HG03469 (cell line): ENCODE measurements at regions not wholly inside any gene's neighbourhood (a gene's known extent, or its start where the extent isn't known, plus 50 kb on each side); places are given as distances from the start of the nearest gene placed in this dataset.
"Not testable (repeated sequence)": the region's sequence is repeated elsewhere in the genome, so short reads cannot be mapped to it uniquely, and the experiment has no call there.

Experiments used
- ATAC-seq: cut with Tn5 transposase; IDR thresholded peaks from one replicate; pipeline ENCODE4 v1.9.1; 2021; ENCODE audit warnings: mild to moderate bottlenecking, moderate library complexity, moderate number of reproducible peaks; ENCODE audit not compliant: unreplicated experiment

DNA sequence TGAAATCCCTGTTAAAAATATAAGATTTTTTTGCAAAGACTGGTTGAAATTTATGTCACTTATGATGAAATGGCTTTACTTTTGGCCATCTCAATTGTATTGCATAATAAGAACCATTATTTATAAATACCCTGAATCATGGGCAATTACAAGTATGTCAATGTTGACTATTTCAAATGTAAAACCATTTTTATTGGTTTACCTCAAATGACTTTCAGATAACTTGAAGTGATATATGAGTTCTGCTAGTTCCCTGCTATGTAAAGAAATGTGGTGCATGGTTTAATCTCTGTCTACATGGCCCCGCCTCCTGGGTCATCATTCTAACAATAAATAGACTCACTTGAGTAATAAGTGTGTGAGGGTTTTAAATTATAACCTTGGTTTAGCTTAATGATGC, 275.6 kb upstream of the PREP start:
- no peak for ATAC-seq

DNA sequence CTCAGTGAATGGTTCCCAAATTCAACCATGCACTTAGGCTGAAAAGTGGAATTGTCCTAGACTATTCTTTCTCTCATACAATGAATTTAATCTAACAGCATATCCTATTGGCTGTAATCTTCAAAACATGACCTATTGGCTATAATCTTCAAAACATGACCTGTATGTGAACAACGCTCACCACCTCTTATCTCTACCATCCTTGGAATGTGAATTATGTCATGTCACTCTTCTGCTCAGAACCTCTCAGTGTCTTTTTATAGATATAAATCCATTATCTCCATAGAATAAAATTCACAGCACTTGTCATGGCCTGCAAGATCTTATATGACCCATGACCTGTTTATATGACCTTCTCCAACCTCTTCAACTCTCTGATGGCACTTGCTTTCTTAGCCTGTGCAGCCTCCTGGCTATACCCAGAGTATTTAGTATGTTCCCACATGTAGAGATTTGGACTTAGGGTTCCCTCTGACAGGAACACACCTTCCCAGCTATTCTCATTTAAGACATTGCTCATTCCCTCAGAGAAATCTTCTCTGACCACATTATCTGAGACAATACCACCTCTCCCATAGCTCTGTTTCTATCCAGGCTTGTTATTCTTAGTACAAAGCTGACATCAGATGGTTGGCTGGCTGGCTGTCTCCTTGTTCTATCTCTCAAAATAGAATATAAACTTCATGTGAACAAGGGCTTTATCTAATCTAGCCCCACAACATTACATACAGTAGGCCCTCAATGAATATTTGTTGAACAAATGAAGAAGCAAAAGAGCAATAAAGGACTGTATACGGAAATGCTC, 275.0 kb upstream of the PREP start:
- no peak for ATAC-seq

DNA sequence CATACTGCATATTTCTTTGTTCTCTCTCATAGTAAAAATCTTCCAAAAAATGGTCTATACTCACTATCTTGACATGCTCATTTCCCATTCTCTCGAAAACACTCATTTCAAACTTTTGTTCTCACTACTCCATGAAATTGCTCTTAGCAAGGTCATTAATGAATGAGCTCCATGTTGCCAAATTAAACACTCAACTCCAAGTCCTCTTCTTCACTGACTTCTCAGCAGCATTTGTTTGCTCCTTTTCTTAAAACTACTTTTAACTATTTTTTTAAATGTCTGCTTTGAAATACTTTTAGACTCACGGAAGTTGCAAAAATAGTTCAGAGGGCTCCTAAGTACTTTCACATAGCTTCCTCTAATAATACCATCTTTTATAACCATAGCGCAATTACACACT, 274.0 kb upstream of the PREP start:
- no peak for ATAC-seq

DNA sequence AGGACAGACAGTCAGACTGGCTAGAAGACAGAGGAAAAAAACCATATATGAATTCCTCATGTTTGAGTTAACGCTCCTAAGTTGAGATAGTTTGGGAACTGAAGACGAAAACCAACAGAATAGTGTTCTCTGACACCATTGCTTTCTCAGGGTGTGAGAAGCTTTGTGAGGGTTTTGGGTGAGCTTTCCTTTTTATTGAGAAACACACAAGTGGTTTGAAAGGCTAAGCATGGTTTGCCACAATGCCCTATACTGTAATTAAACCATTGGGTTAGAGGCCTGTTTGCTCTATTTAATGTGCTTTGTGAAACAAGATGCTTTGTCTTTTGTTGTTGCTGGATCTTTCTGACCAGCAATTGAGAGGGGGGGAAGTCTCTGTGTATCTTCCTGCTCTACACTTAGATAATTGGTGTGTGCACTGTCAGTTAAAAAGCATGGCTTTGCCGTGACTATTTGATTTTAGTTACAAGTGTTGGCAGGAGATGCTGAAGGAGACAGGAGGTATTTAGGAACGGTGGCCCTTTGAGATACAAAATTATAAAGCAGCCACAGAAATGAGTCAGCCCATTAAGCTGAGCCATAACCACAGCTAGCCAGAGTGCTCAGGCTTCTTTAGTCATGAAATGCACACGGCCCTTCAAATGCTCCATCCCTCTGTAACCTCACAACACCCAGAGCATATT, 273.0 kb upstream of the PREP start:
- no peak for ATAC-seq

DNA sequence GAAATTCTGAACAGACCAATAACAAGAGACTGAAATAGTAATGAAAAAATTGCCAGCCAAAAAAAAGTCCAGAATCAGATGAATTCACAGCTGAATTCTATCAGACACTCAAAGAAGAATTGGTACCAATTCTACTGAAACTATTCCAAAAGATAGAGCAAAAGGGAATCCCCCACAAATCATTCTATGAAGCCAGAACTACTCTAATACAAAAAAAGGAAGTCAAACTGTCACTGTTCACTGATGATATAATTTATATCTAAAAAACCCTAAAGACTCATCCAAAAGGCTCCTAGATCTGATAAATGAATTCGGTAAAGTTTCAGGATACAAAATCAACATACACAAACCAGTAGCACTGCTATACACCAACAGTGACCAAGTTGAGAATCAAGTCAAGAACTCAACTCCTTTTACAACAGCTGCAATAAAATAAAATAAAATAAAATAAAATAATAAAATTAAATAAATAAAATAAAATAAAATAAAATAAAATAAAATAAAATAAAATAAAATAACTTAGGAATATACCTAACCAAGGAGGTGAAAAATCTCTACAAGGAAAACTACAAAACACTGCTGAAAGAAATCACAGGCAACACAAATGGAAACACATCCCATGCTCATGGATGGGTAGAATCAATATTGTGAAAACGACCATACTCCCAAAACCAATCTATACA, 270.1 kb upstream of the PREP start:
- not testable (repeated sequence) for ATAC-seq

DNA sequence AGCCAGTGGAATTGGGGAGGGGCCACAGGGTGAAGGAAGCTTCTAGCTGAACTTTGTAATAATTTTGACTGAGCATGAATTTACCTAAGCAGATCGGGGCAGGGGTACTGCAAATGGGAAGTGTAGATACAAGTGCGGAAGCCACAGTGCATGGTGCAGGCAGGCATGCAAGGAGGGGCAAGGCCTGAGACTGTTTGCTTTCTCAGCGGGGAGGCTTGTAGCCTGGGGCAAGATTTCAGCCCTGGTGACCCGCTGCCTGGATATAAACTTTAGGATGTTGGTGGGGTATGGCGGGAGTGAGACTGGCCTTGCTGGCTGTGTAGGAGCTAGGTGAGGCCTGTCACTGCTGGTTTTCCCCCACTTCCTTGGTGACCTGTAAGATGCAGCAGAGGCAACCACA, 266.4 kb upstream of the PREP start:
- no peak for ATAC-seq

DNA sequence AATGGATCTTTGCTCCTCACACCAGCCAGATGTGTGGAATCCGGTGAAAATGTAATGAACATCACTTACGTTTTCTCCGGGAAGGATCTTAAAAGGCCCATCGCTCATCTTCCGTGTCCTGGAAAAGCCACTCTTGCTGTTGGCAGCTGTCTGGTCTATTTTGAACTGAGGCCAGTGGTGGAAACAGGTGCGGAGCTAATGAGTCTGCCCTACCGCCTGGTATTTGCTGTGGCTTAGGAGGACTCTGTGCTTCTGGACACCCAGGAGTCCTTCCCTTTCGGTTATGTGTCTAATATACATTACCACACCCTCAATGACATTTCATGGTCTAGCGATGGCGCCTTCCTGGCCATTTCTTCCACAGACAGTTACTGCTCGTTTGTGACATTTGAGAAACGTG, 264.2 kb upstream of the PREP start:
- no peak for ATAC-seq

DNA sequence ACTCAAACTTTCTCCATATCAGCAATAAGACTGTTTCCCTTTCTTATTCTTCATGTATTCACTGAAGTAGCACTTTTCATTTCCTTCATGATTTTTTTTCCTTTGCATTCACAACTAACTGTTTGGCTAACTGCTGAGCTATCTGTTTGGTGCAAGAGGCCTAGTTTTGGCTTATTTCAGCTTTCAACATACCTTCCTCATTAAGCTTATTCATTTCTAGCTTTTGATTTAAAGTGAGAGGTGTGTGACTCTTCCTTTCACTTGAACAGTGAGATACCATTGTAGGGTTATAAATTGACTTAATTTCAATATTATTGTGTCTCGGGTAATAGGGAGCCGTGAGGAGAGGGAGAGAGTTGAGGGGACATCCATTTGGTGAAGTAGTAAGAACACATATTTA, 262.0 kb upstream of the PREP start:
- ATAC-seq: no peak

DNA sequence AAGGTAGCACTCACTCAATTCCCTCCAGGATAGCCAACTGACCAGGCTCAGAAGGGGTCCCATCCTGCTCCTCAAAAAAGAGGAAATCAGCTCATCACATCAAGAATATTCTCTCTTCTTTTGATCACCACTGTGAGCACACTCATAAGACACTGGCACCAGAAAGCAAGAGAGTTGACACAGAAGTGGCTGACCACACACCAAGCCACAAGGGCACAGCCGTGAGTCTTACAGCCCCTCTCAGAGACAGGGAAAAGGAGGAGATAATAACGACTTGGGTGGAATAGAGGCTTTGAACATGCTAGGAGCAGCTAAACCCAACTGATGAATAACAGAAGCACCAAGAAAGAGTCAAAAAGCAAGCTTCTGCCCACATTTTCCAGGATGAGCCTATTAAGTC, 249.1 kb upstream of the PREP start:
- ATAC-seq: no peak

DNA sequence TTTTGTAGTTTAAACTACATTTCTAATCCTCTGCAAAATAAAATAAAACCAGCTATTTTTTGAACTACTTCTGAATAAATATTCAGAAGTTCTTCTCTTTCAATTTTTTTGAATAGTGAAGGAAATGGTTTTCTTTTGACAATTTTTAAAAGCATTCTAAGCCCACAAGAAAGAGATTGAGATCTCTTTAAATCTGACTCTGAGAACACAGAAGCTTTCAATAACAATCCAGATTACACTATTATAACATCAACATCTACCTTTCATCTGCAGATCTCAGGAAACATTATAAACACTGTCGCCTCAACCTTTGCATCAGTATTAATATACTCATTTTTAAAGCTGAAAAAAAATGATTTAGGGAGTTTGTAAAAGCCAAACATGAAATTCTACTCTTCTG, 247.5 kb upstream of the PREP start:
- no peak for ATAC-seq

DNA sequence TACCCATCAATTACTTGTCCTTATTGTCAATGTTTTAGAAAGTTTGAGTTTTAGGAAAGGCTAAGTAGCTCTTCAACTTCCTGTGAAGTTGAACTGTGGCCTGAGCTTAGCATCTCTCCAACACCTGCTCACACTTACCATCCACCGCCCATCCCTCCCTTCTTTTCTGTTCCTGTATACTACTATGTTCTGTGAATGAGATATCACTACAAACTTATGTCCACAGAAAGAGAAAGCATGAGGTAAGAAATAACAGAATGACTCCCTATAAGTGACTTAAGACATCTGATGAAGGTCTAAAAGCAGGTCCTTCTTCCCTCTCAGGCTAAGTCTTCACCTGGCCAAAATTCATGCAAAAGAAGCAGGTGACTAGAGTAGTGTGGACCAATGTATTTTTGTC, 246.3 kb upstream of the PREP start:
- no peak for ATAC-seq

DNA sequence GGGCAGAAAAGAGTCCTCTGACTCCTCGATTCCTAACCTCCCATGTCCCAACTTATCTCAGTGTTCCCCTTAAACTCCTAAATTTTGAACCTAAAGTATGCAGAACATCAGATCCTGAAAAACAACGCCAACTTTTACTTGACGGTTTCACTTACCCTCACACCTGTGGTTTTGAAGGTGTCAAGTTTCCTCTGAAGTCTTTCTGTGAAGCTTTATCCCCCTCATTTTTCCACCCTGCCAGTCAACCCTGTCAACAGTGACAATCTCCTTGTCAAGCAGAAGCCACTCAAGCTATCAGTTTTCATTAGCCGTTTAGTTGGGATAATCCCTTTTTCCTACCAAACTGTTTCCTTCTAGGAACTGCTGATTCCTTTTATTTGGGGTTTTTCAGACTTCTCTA, 245.4 kb upstream of the PREP start:
- ATAC-seq: no peak

DNA sequence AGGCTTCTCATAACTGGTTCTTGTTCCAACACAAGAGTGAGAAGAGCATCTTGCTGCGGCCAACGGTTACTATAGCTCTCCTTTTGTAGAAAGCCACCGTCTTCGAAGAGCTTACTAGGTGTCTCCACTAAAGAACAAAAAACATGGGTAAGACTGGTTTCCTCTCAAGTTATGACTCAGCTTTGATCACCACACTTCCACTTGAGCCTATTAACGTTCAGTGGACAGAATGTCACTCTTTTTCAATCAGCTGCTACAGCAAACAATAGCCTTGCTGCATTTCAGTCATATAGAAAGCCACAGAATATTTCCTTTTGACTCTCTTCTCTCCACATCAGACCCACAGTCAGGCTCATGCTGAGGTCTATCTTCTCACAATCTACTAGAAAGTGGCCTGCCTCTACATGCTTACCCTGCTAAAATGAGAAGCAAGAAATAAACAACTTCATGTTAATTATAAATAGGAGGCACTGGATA, 243.5 kb upstream of the PREP start:
- ATAC-seq: peak; percentile 93

DNA sequence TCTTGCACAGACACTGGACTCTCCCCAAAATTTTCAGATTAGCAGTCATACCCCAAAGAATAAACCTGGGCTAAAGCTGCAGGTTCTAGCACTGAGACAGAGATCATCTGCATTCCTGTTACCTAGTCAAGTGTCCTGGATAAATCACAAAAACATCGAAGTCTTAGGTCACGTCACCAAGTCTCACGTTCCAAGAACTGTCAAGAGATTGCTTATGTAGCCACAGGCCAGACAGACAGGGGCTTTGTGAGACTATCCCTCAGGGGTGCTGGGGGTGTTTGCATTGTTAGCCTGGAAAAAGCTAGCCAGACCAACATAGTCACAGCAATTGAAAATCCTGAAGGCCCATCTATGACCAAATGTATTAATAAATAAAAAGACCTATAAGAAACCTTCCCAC, 243.1 kb upstream of the PREP start:
- ATAC-seq: no peak

DNA sequence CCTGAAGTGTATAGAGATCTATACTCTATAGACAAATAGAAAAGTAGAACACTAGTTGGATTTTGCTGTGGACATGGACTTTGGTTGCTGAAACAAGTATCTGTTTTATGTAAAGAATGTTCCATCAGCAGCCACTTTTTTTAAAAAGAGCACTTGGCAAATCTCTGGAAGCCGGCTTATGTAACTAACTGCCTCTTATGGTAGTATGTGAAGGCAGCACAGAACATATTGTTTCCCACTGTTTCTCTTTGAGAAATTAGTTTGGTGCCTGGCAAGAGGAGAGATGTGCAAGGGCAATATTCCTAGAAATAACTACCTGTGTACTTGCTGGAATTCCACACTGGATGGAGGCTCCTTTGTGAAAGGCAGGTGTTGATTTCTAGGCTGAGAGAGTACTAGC, 242.3 kb upstream of the PREP start:
- ATAC-seq: no peak

DNA sequence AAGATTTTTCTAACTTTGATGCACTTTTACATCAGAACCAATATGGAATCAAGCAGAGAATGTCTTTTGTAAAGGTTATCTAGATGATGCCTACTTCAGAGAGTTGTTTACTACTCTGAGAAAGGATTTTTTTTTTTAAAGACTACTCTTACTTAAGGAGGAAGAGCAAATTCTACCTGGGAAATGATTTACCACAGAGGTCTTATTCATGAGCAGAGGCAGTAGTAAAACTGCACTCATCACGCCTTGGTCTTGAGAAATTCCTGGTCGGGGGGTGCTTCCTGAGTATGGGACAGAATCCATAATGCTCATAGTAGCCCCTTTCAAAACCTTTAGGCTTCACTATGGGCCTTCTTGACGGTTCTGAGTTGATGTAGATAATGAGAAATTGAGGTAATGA, 241.8 kb upstream of the PREP start:
- ATAC-seq: no peak

DNA sequence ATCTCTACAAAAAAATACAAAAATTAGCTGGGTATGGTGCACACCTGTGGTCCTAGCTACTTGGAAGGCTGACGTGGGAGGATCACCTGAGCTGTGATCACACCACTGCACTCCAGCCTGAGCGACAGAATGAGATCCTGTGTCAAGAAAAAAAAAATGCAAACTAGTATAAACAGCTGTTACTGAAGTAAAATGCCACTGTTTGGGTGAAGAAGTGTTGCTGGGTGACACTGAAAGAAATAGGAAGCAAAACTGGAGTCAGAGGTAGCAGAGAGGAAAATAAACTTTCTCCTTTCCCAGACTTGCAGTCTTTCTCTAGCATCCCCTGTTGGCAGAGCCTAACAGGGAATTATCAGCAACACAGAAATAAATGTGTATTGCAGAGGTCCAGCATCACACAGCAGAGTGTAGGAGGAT, 241.2 kb upstream of the PREP start:
- ATAC-seq: no peak

DNA sequence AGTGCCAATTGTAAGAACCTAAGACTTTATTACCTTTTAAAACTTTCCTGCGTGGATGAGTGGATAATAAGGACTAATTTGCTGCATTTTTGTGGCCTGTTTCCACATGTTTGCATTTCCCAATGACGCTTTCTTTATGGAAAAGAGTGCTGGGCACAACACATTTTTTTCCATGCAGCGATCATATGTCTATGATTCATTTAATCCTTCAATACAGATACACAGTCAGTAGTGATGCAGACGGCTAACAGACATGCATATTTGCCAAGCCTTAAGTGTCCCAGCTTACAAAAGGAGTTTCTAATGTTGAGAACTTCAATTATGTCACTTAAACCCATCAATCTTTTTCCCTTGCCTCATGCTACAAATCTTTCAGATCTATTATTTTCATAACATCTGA, 239.8 kb upstream of the PREP start:
- ATAC-seq: no peak

DNA sequence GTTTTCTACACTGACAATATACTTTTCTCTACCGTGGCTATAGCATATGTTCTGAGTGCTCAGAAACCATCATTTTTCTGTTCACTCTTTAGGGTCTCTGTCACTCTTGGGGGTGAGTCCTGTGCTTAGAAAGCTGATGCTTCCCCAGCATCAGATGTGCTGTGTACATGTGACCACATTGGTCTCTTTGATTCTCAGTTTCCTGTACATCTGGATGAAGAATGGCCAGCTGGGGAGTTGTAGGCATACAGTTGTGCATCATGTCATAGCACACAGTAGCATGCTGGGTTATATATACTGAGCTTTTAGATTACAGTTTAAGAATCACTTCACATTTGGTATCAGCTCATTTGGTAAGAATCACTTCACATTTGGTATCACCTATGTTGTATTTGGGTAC, 238.6 kb upstream of the PREP start:
- ATAC-seq: no peak

DNA sequence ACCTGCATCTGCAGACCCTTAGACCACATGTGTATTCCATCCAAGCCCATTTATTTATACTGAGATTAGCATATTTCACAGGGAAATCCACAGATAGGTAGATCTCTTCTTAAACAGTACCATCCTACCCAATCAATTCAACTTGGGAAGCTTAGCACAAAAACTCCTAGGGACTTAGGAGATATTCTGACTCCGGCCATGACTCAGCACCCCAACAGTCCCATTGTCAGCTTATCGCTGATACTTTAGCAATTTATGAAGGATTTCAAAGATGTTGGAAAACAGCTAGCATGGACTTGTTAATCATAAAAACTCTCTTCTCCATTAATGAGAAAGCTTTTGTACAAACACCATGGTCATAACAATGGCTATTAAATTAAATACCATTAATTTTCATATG, 236.2 kb upstream of the PREP start:
- ATAC-seq: no peak

DNA sequence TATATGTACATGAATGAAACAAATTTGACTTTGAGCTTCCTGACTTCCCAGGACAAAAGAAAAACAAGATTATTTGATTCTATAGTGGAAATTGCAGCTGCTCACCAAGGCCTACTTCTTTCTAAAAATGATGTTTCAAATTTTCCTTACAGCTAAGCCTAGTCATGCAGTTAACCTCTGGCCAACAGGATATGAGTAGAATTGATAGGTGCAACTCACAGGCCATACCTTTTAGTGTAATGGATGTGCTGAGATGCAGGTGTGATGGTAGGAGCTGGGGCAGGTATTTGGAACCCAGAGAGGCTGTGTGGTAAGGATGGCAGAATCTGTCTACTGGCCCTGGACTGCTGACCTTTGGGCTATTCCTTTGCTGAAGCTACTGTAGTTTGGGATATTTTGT, 230.9 kb upstream of the PREP start:
- no peak for ATAC-seq
